Osteoblast (primary cell): ENCODE measurements at regions not wholly inside any gene's neighbourhood (a gene's known extent, or its start where the extent isn't known, plus 50 kb on each side); places are given as distances from the start of the nearest gene placed in this dataset.

Experiments
- DNase-seq: peaks from one replicate; pipeline ENCODE4 v3.0.0; 2011; ENCODE audit warnings: low spot score, mixed read lengths; ENCODE audit not compliant: insufficient read length; ENCODE audit errors: missing footprints
- H2AFZ ChIP-seq: 2 replicates; pipeline ENCODE4 v1.6.0; 2011; ENCODE audit warnings: mild to moderate bottlenecking, low read length
- H3K27ac ChIP-seq: 2 replicates; pipeline ENCODE4 v1.5.1; 2011; ENCODE audit warnings: mild to moderate bottlenecking, low read depth, low read length, moderate library complexity
- H3K27me3 ChIP-seq: 2 replicates; pipeline ENCODE4 v1.6.0; 2012; ENCODE audit warnings: mild to moderate bottlenecking, control low read depth, inconsistent platforms, low read length, moderate library complexity; ENCODE audit not compliant: insufficient read depth
- H3K36me3 ChIP-seq: 2 replicates; pipeline ENCODE4 v1.5.1; 2011; ENCODE audit warnings: mild to moderate bottlenecking, low read length, control low read depth, moderate library complexity; ENCODE audit not compliant: insufficient read depth
- H3K4me1 ChIP-seq: 2 replicates; pipeline ENCODE4 v1.5.1; 2011; ENCODE audit warnings: mild to moderate bottlenecking, low read length, control low read depth, moderate library complexity; ENCODE audit not compliant: insufficient read depth
- H3K4me2 ChIP-seq: 2 replicates; pipeline ENCODE4 v1.6.0; 2011; ENCODE audit warnings: mild to moderate bottlenecking, low read length; ENCODE audit not compliant: insufficient read depth
- H3K4me3 ChIP-seq: fragments of 200-600 bp; sonication (generic); 3 replicates; pipeline ENCODE4 v1.5.1; 2012; ENCODE audit warnings: mild to moderate bottlenecking, low read length, inconsistent platforms; ENCODE audit not compliant: insufficient read depth
- H3K79me2 ChIP-seq: 2 replicates; pipeline ENCODE4 v1.6.0; 2012; ENCODE audit warnings: mild to moderate bottlenecking, low read length, control low read depth, inconsistent platforms; ENCODE audit not compliant: insufficient read depth
- H3K9me3 ChIP-seq: 2 replicates; pipeline ENCODE4 v1.5.1; 2011; ENCODE audit warnings: low read depth, low read length, control low read depth
- H4K20me1 ChIP-seq: 2 replicates; pipeline ENCODE4 v1.6.0; 2012; ENCODE audit warnings: mild to moderate bottlenecking, low read length, control low read depth; ENCODE audit not compliant: insufficient read depth
- CTCF ChIP-seq: IDR thresholded peaks from 2 replicates; pipeline ENCODE4 v1.5.1; 2011; ENCODE audit warnings: mild to moderate bottlenecking, low read depth, low read length, moderate library complexity; ENCODE audit errors: extremely low read depth

GRCh38 chr3:180239939-180240338 is 203.2 kb upstream of the PEX5L start:
- H4K20me1 ChIP-seq = no peaks in the 10 kb centered on the region
- H2AFZ ChIP-seq = no peak overlapping the region
- H3K27ac ChIP-seq = no peak overlapping the region
- no peaks in the 10 kb centered on the region for H3K36me3 ChIP-seq
- H3K4me2 ChIP-seq = no peak overlapping the region
- H3K27me3 ChIP-seq = no peaks in the 10 kb centered on the region
- no peaks in the 10 kb centered on the region for H3K4me1 ChIP-seq
- no peaks in the 10 kb centered on the region for H3K9me3 ChIP-seq
- DNase-seq = no peak
- no peak for TF ChIP-seq CTCF
- H3K4me3 ChIP-seq = no peak overlapping the region
- H3K79me2 ChIP-seq = no peaks in the 10 kb centered on the region

- Histone ChIP-seq H2AFZ (no peak overlapping the region), H3K27ac (no peak overlapping the region), H3K79me2 (no peaks in the 10 kb centered on the region), H4K20me1 (no peaks in the 10 kb centered on the region), H3K27me3 (no peaks in the 10 kb centered on the region), H3K9me3 (no peaks in the 10 kb centered on the region), H3K36me3 (no peaks in the 10 kb centered on the region), H3K4me2 (no peak overlapping the region), H3K4me3 (no peak overlapping the region), H3K4me1 (no peaks in the 10 kb centered on the region)
- DNase-seq = no peak
- TF ChIP-seq CTCF = no peak
Measured at GRCh38 chr3:180246688-180247195, 210.0 kb upstream of the PEX5L start.

DNA sequence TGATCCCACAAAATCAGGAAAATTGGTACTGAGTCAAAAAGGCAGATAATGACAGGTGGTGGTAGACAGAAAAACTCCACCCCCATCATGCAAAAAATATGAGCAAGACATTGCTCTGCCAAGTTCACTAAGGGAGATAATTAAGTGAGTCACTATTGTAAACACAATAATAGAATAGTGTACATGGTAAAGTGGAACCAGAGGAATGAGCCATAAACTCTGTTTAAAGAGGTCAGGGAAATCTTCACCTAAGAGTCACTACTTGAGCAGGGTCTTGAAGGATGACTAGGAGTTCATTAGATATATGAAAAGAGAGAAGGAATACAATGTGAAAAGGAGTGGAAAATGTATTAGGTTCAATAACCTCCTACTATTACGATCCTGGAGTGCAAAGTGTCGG is 213.4 kb upstream of the PEX5L start:
- no peaks in the 10 kb centered on the region for H3K79me2 ChIP-seq
- no peaks in the 10 kb centered on the region for H3K4me1 ChIP-seq
- no peak overlapping the region for H3K27ac ChIP-seq
- H3K4me2 ChIP-seq = no peak overlapping the region
- no peak overlapping the region for H3K4me3 ChIP-seq
- H4K20me1 ChIP-seq = no peaks in the 10 kb centered on the region
- no peaks in the 10 kb centered on the region for H3K36me3 ChIP-seq
- TF ChIP-seq CTCF = no peak
- no peaks in the 10 kb centered on the region for H3K27me3 ChIP-seq
- DNase-seq = no peak
- H2AFZ ChIP-seq = no peak overlapping the region
- H3K9me3 ChIP-seq = no peaks in the 10 kb centered on the region

DNA sequence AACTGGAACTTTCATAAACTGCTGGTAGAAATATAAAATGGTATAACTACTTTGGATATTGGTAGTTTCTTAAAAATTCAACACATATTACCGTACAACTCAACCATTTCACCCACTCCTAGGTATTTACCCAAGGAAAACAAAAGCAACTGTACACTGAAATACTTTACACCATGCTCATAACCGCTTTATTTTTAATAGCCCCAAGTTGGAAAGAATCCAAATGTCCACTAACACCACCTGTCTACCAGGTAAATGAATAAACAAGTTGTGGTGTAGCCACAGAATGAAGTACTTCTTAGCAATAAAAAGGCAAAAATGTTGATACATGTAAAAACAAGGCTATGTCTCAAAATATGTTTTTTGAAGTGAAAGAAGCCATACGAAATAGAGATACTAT is 215.9 kb upstream of the PEX5L start:
- no peak for TF ChIP-seq CTCF
- H3K36me3 ChIP-seq = no peaks in the 10 kb centered on the region
- DNase-seq = no peak
- no peak overlapping the region for H3K27ac ChIP-seq
- no peak overlapping the region for H3K4me2 ChIP-seq
- H2AFZ ChIP-seq = no peak overlapping the region
- no peaks in the 10 kb centered on the region for H4K20me1 ChIP-seq
- H3K9me3 ChIP-seq = no peaks in the 10 kb centered on the region
- H3K79me2 ChIP-seq = no peaks in the 10 kb centered on the region
- no peaks in the 10 kb centered on the region for H3K4me1 ChIP-seq
- no peak overlapping the region for H3K4me3 ChIP-seq
- H3K27me3 ChIP-seq = no peaks in the 10 kb centered on the region
